ENCODE measurements at regions not wholly inside any gene's neighbourhood (a gene's known extent, or its start where the extent isn't known, plus 50 kb on each side); places are given as distances from the start of the nearest gene placed in this dataset.

DNA sequence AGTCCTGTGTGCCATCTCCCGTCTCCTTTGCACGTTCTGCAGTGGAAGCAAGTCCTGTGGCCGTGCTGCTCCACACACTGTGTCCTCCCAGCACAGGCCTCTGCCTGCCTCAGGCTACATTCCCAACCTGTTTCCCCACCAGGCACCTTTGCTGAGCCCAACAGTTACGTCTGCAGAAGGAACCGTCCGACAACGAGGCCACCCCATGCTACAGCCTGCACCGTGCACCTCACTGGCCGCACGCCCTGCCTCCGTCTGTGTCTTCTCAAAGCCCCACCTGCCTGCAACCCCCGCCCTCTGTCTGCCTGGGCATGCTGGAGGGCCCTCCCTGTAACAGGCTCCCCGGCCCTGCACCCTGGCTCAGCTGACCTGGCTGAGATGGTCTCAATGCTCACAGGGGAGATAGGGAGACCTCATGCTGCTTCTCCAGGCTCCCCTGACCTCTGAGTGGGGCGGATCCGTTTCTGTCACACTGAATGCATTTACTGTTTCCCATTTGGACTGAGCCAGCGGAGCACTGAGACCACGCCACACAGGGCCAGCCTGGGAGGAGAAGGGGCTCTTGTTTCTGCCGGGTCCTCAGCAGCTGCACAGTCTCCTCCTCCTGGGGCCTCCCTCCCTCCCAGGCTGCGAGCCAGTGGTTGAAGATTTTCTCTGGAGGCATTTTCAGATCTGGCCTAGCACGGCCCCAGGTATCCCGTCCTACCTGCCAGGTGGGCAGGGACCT lies 109.1 kb upstream of the OTOS start:
- no peak for TF ChIP-seq POLR2A (IDR thresholded peaks at IDR 0.05)
- TF ChIP-seq, protein P1, sequence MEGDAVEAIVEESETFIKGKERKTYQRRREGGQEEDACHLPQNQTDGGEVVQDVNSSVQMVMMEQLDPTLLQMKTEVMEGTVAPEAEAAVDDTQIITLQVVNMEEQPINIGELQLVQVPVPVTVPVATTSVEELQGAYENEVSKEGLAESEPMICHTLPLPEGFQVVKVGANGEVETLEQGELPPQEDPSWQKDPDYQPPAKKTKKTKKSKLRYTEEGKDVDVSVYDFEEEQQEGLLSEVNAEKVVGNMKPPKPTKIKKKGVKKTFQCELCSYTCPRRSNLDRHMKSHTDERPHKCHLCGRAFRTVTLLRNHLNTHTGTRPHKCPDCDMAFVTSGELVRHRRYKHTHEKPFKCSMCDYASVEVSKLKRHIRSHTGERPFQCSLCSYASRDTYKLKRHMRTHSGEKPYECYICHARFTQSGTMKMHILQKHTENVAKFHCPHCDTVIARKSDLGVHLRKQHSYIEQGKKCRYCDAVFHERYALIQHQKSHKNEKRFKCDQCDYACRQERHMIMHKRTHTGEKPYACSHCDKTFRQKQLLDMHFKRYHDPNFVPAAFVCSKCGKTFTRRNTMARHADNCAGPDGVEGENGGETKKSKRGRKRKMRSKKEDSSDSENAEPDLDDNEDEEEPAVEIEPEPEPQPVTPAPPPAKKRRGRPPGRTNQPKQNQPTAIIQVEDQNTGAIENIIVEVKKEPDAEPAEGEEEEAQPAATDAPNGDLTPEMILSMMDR (IDR thresholded peaks at IDR 0.05) = no peak
